H1 (cell line): ENCODE measurements at regions not wholly inside any gene's neighbourhood (a gene's known extent, or its start where the extent isn't known, plus 50 kb on each side); places are given as distances from the start of the nearest gene placed in this dataset.

ENCODE experiments used
- CTCF ChIA-PET: fragments of 300-600 bp; sonication (Branson Sonifier 250); formaldehyde crosslinking; loops from one replicate; lab custom pipeline; 2021; ENCODE audit not compliant: partially characterized antibody; lab: Charles Lee
- POLR2A ChIA-PET: fragments of 300-600 bp; sonication (Branson Sonifier 250); formaldehyde crosslinking; loops from one replicate; lab custom pipeline; 2021; ENCODE audit warnings: inconsistent platforms; ENCODE audit not compliant: partially characterized antibody; lab: Charles Lee
- DNase-seq, 2 experiments: peaks; one replicate each; pipeline versions ENCODE4 v3.0.0 to v3.0.0-alpha.2; 2010 to 2022; ENCODE audit warnings: low spot score in 2 of 2, low read depth in 1 of 2, mixed read lengths in 1 of 2
- FAIRE-seq: peaks from 2 replicates; lab custom pipeline; 2011; peaks lifted over from hg19 to GRCh38; lab: Jason Lieb, UNC
- H2AFZ ChIP-seq: 2 replicates; pipeline ENCODE4 v1.8.1; 2012; ENCODE audit warnings: low read length, inconsistent platforms
- H2AK5ac ChIP-seq: 2 replicates; pipeline ENCODE4 v1.6.1; 2013; ENCODE audit warnings: low read depth, low read length
- H2BK120ac ChIP-seq: replicated peaks from 2 replicates; pipeline ENCODE3; 2013; ENCODE audit warnings: low read depth, low read length, inconsistent platforms
- H2BK12ac ChIP-seq: 2 replicates; pipeline ENCODE4 v1.6.1; 2013; ENCODE audit warnings: low read depth, low read length
- H2BK15ac ChIP-seq: 2 replicates; pipeline ENCODE4 v1.6.1; 2013; ENCODE audit warnings: low read length
- H2BK20ac ChIP-seq: 2 replicates; pipeline ENCODE4 v1.6.1; 2013; ENCODE audit warnings: low read length
- H2BK5ac ChIP-seq: 2 replicates; pipeline ENCODE4 v1.6.1; 2013; ENCODE audit warnings: low read depth, low read length
- H3K14ac ChIP-seq: 2 replicates; pipeline ENCODE4 v1.6.1; 2013; ENCODE audit warnings: inconsistent platforms; ENCODE audit not compliant: insufficient read length
- H3K18ac ChIP-seq: 2 replicates; pipeline ENCODE4 v1.6.1; 2013; ENCODE audit warnings: low read length; ENCODE audit errors: extremely low read depth
- H3K23ac ChIP-seq: 2 replicates; pipeline ENCODE4 v1.6.1; 2013; ENCODE audit warnings: inconsistent platforms; ENCODE audit not compliant: insufficient read length
- H3K23me2 ChIP-seq: 2 replicates; pipeline ENCODE4 v1.6.1; 2013; ENCODE audit warnings: low read depth, low read length
- H3K27ac ChIP-seq: 2 replicates; pipeline ENCODE4 v1.6.1; 2011; ENCODE audit warnings: low read depth, low read length, inconsistent platforms
- H3K27me3 ChIP-seq, 4 experiments: replicated peaks in 1 of 4; 1 replicate in 1 of 4; 2 replicates in 3 of 4; pipeline versions ENCODE4 v1.6.1 to v1.8.1; 2011 to 2013; ENCODE audit warnings: low read length in 3 of 4, mild to moderate bottlenecking in 3 of 4, inconsistent platforms in 2 of 4, mixed read lengths in 2 of 4, moderate library complexity in 1 of 4; ENCODE audit not compliant: control insufficient read depth in 3 of 4, insufficient read depth in 3 of 4; ENCODE audit errors: extremely low read depth in 1 of 4
- H3K36me3 ChIP-seq, 4 experiments: 2 replicates each; pipeline versions ENCODE4 v1.6.1 to v1.8.1; 2011 to 2013; ENCODE audit warnings: mild to moderate bottlenecking in 4 of 4, low read length in 3 of 4, moderate library complexity in 2 of 4, control low read depth in 1 of 4, inconsistent platforms in 1 of 4; ENCODE audit not compliant: insufficient read depth in 4 of 4, control insufficient read depth in 2 of 4
- H3K4ac ChIP-seq: replicated peaks from 2 replicates; pipeline ENCODE3; 2013; ENCODE audit warnings: low read length, low read depth, mixed read lengths, inconsistent platforms; ENCODE audit not compliant: insufficient read length
- H3K4me1 ChIP-seq, 4 experiments: replicated peaks in 1 of 4; 1 replicate in 1 of 4; 2 replicates in 3 of 4; pipeline versions ENCODE4 v1.6.1 to v1.8.1; 2011 to 2013; ENCODE audit warnings: low read length in 3 of 4, inconsistent platforms in 2 of 4, mixed read lengths in 1 of 4; ENCODE audit not compliant: insufficient read depth in 4 of 4, control insufficient read depth in 3 of 4
- H3K4me2 ChIP-seq, 2 experiments: 2 replicates each; pipeline versions ENCODE4 v1.6.1 to v1.8.1; 2011 to 2013; ENCODE audit warnings: low read depth in 2 of 2, low read length in 2 of 2, control low read depth in 1 of 2, inconsistent platforms in 1 of 2, mild to moderate bottlenecking in 1 of 2; ENCODE audit not compliant: insufficient read depth in 1 of 2
- H3K4me3 ChIP-seq, 4 experiments: fragments of 200-600, 300-600 bp in 1 of 4; sonication (generic), shearing (Covaris generic), sonication (Bioruptor Twin) in 1 of 4; 2 replicates each; pipeline versions ENCODE4 v1.5.1 to v1.8.1; 2011 to 2016; ENCODE audit warnings: low read length in 4 of 4, low read depth in 3 of 4, control low read depth in 2 of 4, inconsistent platforms in 2 of 4, mild to moderate bottlenecking in 2 of 4, mixed read lengths in 1 of 4, moderate library complexity in 1 of 4; ENCODE audit not compliant: insufficient read depth in 2 of 4; ENCODE audit errors: extremely low read depth in 1 of 4
- H3K56ac ChIP-seq: replicated peaks from 2 replicates; pipeline ENCODE3; 2013; ENCODE audit warnings: low read depth, mild to moderate bottlenecking, mixed read lengths, low read length, inconsistent platforms; ENCODE audit not compliant: insufficient read length
- H3K79me1 ChIP-seq: 2 replicates; pipeline ENCODE4 v1.6.1; 2013; ENCODE audit warnings: low read depth, low read length, control low read depth
- H3K79me2 ChIP-seq, 2 experiments: 2 replicates each; pipeline versions ENCODE4 v1.6.1 to v1.8.1; 2012 to 2013; ENCODE audit warnings: low read length in 2 of 2, mild to moderate bottlenecking in 2 of 2, inconsistent platforms in 1 of 2; ENCODE audit not compliant: insufficient read depth in 2 of 2, control insufficient read depth in 1 of 2
- H3K9ac ChIP-seq, 4 experiments: replicated peaks in 1 of 4; 1 replicate in 1 of 4; 2 replicates in 3 of 4; pipeline versions ENCODE4 v1.6.1 to v1.8.1; 2011 to 2013; ENCODE audit warnings: low read depth in 3 of 4, low read length in 3 of 4, control low read depth in 2 of 4, mild to moderate bottlenecking in 2 of 4, moderate library complexity in 2 of 4, inconsistent platforms in 1 of 4; ENCODE audit errors: extremely low read depth in 1 of 4
- H3K9me3 ChIP-seq, 2 experiments: 2 replicates each; pipeline versions ENCODE4 v1.6.1 to v1.8.1; 2012 to 2013; ENCODE audit warnings: mild to moderate bottlenecking in 2 of 2, moderate library complexity in 2 of 2, control low read depth in 1 of 2, inconsistent platforms in 1 of 2, low read depth in 1 of 2, low read length in 1 of 2, mixed read lengths in 1 of 2; ENCODE audit not compliant: insufficient read depth in 2 of 2
- H4K20me1 ChIP-seq, 2 experiments: replicated peaks in 1 of 2; 2 replicates each; pipeline versions ENCODE3 to v1.8.1; 2011 to 2013; ENCODE audit warnings: inconsistent platforms in 2 of 2, low read length in 2 of 2, mild to moderate bottlenecking in 1 of 2; ENCODE audit not compliant: insufficient read depth in 2 of 2, control insufficient read depth in 1 of 2
- H4K5ac ChIP-seq: 2 replicates; pipeline ENCODE4 v1.6.1; 2013; ENCODE audit warnings: low read length, low read depth, mixed read lengths, inconsistent platforms; ENCODE audit not compliant: insufficient read length
- H4K8ac ChIP-seq: 2 replicates; pipeline ENCODE4 v1.8.0; 2013; ENCODE audit warnings: mild to moderate bottlenecking, moderate library complexity, low read length, inconsistent platforms; ENCODE audit not compliant: insufficient read depth; ENCODE audit errors: extremely low read depth
- H4K91ac ChIP-seq: replicated peaks from 2 replicates; pipeline ENCODE3; 2013; ENCODE audit warnings: low read length, mixed read lengths, inconsistent platforms; ENCODE audit not compliant: insufficient read length
- BACH1 ChIP-seq: IDR thresholded peaks from 2 replicates; pipeline ENCODE4 v1.6.1; 2012; ENCODE audit warnings: low read length, improper control_type of control experiment
- CHD1 ChIP-seq: IDR thresholded peaks from 2 replicates; pipeline ENCODE4 v1.6.1; 2012; ENCODE audit warnings: low read depth, low read length, improper control_type of control experiment
- JUND ChIP-seq: IDR thresholded peaks from 2 replicates; pipeline ENCODE4 v1.6.1; 2011; ENCODE audit warnings: mild to moderate bottlenecking, improper control_type of control experiment, low read length
- MAFK ChIP-seq: IDR thresholded peaks from 2 replicates; pipeline ENCODE4 v1.6.1; 2012; ENCODE audit warnings: low read depth, mild to moderate bottlenecking, improper control_type of control experiment, low read length
- POLR2A ChIP-seq, 2 experiments: IDR thresholded peaks; 1 replicate in 1 of 2; 2 replicates in 1 of 2; pipeline ENCODE4 v1.6.1; 2011; ENCODE audit warnings: low read depth in 2 of 2, low read length in 2 of 2, mild to moderate bottlenecking in 2 of 2; ENCODE audit errors: control extremely low read depth in 1 of 2
- RNF2 ChIP-seq: fragments of 200-900, 300-1000 bp; sonication (generic); IDR thresholded peaks from 2 replicates; pipeline ENCODE4 v1.7.1; 2016; ENCODE audit warnings: borderline replicate concordance, low read depth, mild to moderate bottlenecking, antibody characterized with exemption, low read length; ENCODE audit not compliant: poor library complexity, severe bottlenecking; ENCODE audit errors: missing control alignments
- WGBS, 2 experiments: shearing (Covaris generic) in 1 of 2; methylation state at CpG; one replicate each; pipeline versions ENCODE4 v1.1.6 to v1.1.7; 2013 to 2015; ENCODE audit warnings: low lambda C conversion rate in 2 of 2, mixed read lengths in 2 of 2, inconsistent platforms in 1 of 2, low coverage in 1 of 2, missing lambda C conversion rate in 1 of 2; ENCODE audit not compliant: insufficient replicate concordance in 2 of 2, insufficient coverage in 1 of 2, insufficient read length in 1 of 2; ENCODE audit errors: extremely low coverage in 1 of 2, missing lambda C conversion rate in 1 of 2; 5-methylcytosine and 5-hydroxymethylcytosine counted together

DNA sequence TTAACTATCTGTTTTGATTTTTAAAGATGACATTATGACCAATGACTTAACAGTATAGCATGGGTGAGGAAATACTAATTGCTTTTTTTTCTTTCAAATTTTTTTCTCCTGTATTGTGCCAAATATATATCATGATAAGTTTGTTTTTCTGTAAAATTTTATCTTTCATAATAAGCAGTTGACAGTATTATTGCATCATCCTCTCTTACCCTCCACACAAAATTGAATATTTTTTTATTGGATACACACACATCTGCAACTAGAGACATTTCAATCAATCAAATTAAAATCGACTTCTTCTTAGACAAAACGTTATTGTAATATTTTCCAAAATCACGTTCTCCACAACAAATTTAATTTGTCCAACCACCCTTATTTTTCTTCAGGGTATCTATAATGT is 330.4 kb upstream of the BRINP3 start:
- Histone ChIP-seq H3K23ac (no peak overlapping the region), H3K27me3 (no peaks in the 10 kb centered on the region), H2BK20ac (no peak overlapping the region), H3K79me1 (no peaks in the 10 kb centered on the region), H3K14ac (no peak overlapping the region), H3K9ac (no peak overlapping the region), H2BK12ac (no peak overlapping the region), H3K56ac (no peak overlapping the region), H3K18ac (no peak overlapping the region), H2AK5ac (no peak overlapping the region), H3K4ac (no peak overlapping the region), H4K8ac (no peak overlapping the region), H3K27ac (no peak overlapping the region), H3K4me3 (no peak overlapping the region), H3K4me2 (no peak overlapping the region), H3K9me3 (no peaks in the 10 kb centered on the region), H3K79me2 (no peaks in the 10 kb centered on the region), H2BK5ac (no peak overlapping the region), H4K5ac (no peak overlapping the region), H4K91ac (no peak overlapping the region), H3K23me2 (no peaks in the 10 kb centered on the region), H2AFZ (no peak overlapping the region), H2BK15ac (no peak overlapping the region), H3K4me1 (no peaks in the 10 kb centered on the region), H3K36me3 (no peaks in the 10 kb centered on the region), H4K20me1 (no peaks in the 10 kb centered on the region), H2BK120ac (no peak overlapping the region)
- FAIRE-seq, result no peak
- ChIA-PET CTCF (no interaction called here), POLR2A (no interaction called here)
- TF ChIP-seq JUND (no peak), POLR2A (IDR thresholded peaks at IDR 0.05; ENCODE audit: control extremely low read depth in 1 of 2, low read depth in 2 of 2, low read length in 2 of 2) (no peak), BACH1 (no peak), MAFK (no peak), CHD1 (no peak), RNF2 (no peak)
- WGBS, 2 experiments, result 75 to 94% methylated on average over 3 of the region's 3 CpGs
- no peak for DNase-seq
